B cell (primary cell): ENCODE measurements at regions not wholly inside any gene's neighbourhood (a gene's known extent, or its start where the extent isn't known, plus 50 kb on each side); places are given as distances from the start of the nearest gene placed in this dataset.

ENCODE experiments used
- ATAC-seq: fragments of 200-7000 bp; cut with Tn5 transposase; one replicate; pipeline ENCODE4 v1.10.0; 2021; ENCODE audit warnings: low read depth, mild to moderate bottlenecking, moderate number of reproducible peaks, moderate library complexity
- CTCF ChIA-PET: fragments of 350-600 bp; sonication (Branson Sonifier 250); formaldehyde crosslinking; loops from one replicate; lab custom pipeline; 2021; ENCODE audit warnings: antibody characterized with exemption, inconsistent platforms; lab: Charles Lee
- POLR2A ChIA-PET: fragments of 350-600 bp; sonication (Branson Sonifier 250); formaldehyde crosslinking; loops from one replicate; lab custom pipeline; 2021; ENCODE audit warnings: antibody characterized with exemption; lab: Charles Lee
- DNase-seq: peaks from one replicate; pipeline ENCODE4 v3.0.0; 2013
- H2AFZ ChIP-seq: 2 replicates; pipeline ENCODE4 v1.6.1; 2012; ENCODE audit warnings: mild to moderate bottlenecking, low read depth, low read length; ENCODE audit not compliant: insufficient read depth, poor library complexity, severe bottlenecking
- H3K27ac ChIP-seq, 2 donors: 1 replicate in 1 of 2; 2 replicates in 1 of 2; pipeline ENCODE4 v1.5.1; 2012 to 2013; ENCODE audit warnings: low read length in 2 of 2, mild to moderate bottlenecking in 2 of 2, moderate library complexity in 1 of 2
- H3K27me3 ChIP-seq, 4 experiments: fragments of 200-600 bp in 1 of 4; sonication (generic) in 1 of 4; replicated peaks in 1 of 4; 1 replicate in 2 of 4; 2 replicates in 2 of 4; pipeline versions ENCODE4 v1.6.1 to v1.7.0; 2013 to 2016; ENCODE audit warnings: low read length in 3 of 4, mild to moderate bottlenecking in 2 of 4, mixed read lengths in 1 of 4, moderate library complexity in 1 of 4; ENCODE audit not compliant: insufficient read depth in 4 of 4, control insufficient read depth in 3 of 4; ENCODE audit errors: control extremely low read depth in 1 of 4
- H3K36me3 ChIP-seq, 2 experiments: replicated peaks in 1 of 2; 1 replicate in 1 of 2; 2 replicates in 1 of 2; pipeline versions ENCODE4 v1.6.1 to v1.7.1; 2013; ENCODE audit warnings: low read length in 1 of 2; ENCODE audit not compliant: insufficient read depth in 2 of 2, control insufficient read depth in 1 of 2; ENCODE audit errors: control extremely low read depth in 1 of 2, extremely low read depth in 1 of 2
- H3K4me1 ChIP-seq, 2 donors: fragments of 200-600 bp in 1 of 2; sonication (generic) in 1 of 2; 1 replicate in 1 of 2; 2 replicates in 1 of 2; pipeline versions ENCODE4 v1.5.1 to v1.6.1; 2013 to 2017; ENCODE audit warnings: low read length in 2 of 2; ENCODE audit not compliant: control insufficient read depth in 2 of 2, insufficient read depth in 2 of 2
- H3K4me2 ChIP-seq: replicated peaks from 2 replicates; pipeline ENCODE3; 2012; ENCODE audit warnings: mild to moderate bottlenecking, low read depth, low read length; ENCODE audit not compliant: poor library complexity, severe bottlenecking
- H3K4me3 ChIP-seq, 5 experiments: fragments of 200-600 bp in 1 of 5; sonication (generic) in 1 of 5; 1 replicate in 3 of 5; 2 replicates in 2 of 5; pipeline versions ENCODE4 v1.5.1 to v1.7.0; 2011 to 2016; ENCODE audit warnings: low read length in 4 of 5, mild to moderate bottlenecking in 4 of 5, low read depth in 2 of 5, control low read depth in 1 of 5, moderate library complexity in 1 of 5; ENCODE audit not compliant: insufficient read depth in 1 of 5; ENCODE audit errors: control extremely low read depth in 1 of 5, extremely low read depth in 1 of 5
- H3K79me2 ChIP-seq: fragments of 200-600 bp; sonication (generic); one replicate; pipeline ENCODE4 v1.6.0; 2016; ENCODE audit warnings: low read length; ENCODE audit not compliant: control insufficient read depth, insufficient read depth
- H3K9ac ChIP-seq: fragments of 200-600 bp; sonication (generic); 2 replicates; pipeline ENCODE4 v1.6.1; 2017; ENCODE audit warnings: mild to moderate bottlenecking, low read length, moderate library complexity
- H3K9me3 ChIP-seq, 3 donors: one replicate each; pipeline versions ENCODE4 v1.6.1 to v1.7.1; 2013; ENCODE audit warnings: low read length in 2 of 3; ENCODE audit not compliant: control insufficient read depth in 2 of 3, insufficient read depth in 1 of 3; ENCODE audit errors: control extremely low read depth in 1 of 3
- H4K20me1 ChIP-seq: 2 replicates; pipeline ENCODE4 v1.6.0; 2012; ENCODE audit warnings: mild to moderate bottlenecking, low read length; ENCODE audit not compliant: insufficient read depth, control insufficient read depth, poor library complexity, severe bottlenecking
- H3K27ac Mint-ChIP-seq: one replicate; pipeline ENCODE4 v1.8.0; 2021; ENCODE audit warnings: mixed read lengths
- H3K27me3 Mint-ChIP-seq: one replicate; pipeline ENCODE4 v1.8.0; 2021; ENCODE audit warnings: mixed read lengths
- H3K4me1 Mint-ChIP-seq: one replicate; pipeline ENCODE4 v1.8.0; 2021; ENCODE audit warnings: mixed read lengths
- H3K4me3 Mint-ChIP-seq: one replicate; pipeline ENCODE4 v1.8.0; 2021; ENCODE audit warnings: mixed read lengths
- H3K9me3 Mint-ChIP-seq: one replicate; pipeline ENCODE4 v1.8.0; 2022; ENCODE audit warnings: mixed read lengths; ENCODE audit not compliant: insufficient read depth
- EZH2 ChIP-seq: IDR thresholded peaks from 2 replicates; pipeline ENCODE4 v1.6.1; 2012; ENCODE audit warnings: borderline replicate concordance, low read depth, mild to moderate bottlenecking, moderate library complexity, low read length; ENCODE audit not compliant: insufficient read depth, poor library complexity, severe bottlenecking
- WGBS: methylation state at CpG from one replicate; pipeline ENCODE4 v1.1.5; 2013; ENCODE audit warnings: missing lambda C conversion rate; ENCODE audit not compliant: insufficient coverage; 5-methylcytosine and 5-hydroxymethylcytosine counted together
- intact Hi-C: fragments of 100-400 bp; cut with micrococcal nuclease; formaldehyde crosslinking; loops from one replicate; pipeline ENCODE4 v1.10.0; 2022
- TF ChIP-seq, protein P1 (sequence below): fragments of 200-600 bp; IDR thresholded peaks from one replicate; pipeline ENCODE4 v1.8.0; 2022; ENCODE audit warnings: antibody characterized with exemption, mild to moderate bottlenecking

DNA sequence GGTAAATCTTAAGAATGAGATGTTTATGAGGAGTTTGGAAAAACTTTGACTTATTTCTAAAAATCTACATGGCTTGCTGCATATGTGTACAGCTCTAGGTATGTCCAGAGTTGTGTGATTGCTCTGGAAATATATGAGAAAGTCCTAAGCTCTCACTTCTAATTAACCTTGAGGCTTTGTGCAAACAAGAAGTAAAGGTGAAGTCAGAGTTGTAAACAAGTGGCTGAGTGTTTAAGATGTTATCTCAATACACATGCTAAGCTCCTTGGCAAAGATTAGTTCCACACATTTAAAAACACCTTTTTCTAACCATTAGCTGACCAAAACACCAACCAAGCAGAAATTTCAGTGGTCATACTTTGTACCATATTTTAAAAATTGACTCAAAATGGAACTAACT is 684.2 kb downstream of the HTR1B start:
- POLR2A ChIA-PET = no interaction called here

DNA sequence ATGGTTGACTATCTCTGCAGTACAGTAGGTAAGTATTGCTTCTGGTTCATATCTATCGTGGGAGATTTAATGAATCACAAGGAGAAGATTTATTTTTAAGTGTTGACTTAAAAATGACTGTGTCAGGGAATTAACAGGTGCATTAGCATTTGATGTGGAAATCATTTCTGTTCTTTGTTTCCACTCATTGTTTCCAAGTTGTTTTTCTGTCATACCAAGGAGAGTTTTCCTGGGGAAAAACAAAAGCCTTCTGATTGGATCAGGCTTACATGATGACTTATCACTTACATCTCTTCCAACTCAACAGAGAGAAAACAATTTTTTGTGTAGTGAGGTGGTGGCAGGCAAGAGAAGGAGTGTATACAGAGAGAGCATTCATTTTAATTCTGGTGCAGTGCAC is 686.4 kb downstream of the HTR1B start:
- Mint-ChIP-seq H3K27ac (no peak overlapping the region), H3K4me3 (no peak overlapping the region), H3K4me1 (no peaks in the 10 kb centered on the region), H3K27me3 (no peaks in the 10 kb centered on the region), H3K9me3 (peaks cover 4% of the 10 kb centered on the region)
- POLR2A ChIA-PET = no interaction called here
- ATAC-seq (no peak), DNase-seq (no peak)
- Histone ChIP-seq H3K4me1 (no peaks in the 10 kb centered on the region), H3K27ac (no peak overlapping the region), H4K20me1 (no peaks in the 10 kb centered on the region), H3K4me3 (no peak overlapping the region), H3K9ac (no peak overlapping the region), H3K4me2 (no peak overlapping the region), H3K9me3 (no peaks in the 10 kb centered on the region), H3K79me2 (no peaks in the 10 kb centered on the region), H3K36me3 (no peaks in the 10 kb centered on the region), H2AFZ (no peak overlapping the region), H3K27me3 (no peaks in the 10 kb centered on the region)
- WGBS = 78% methylated on average over 1 of the region's 1 CpG
- intact Hi-C loops = no loop called here
- no peak for TF ChIP-seq EZH2
- TF ChIP-seq, protein P1, sequence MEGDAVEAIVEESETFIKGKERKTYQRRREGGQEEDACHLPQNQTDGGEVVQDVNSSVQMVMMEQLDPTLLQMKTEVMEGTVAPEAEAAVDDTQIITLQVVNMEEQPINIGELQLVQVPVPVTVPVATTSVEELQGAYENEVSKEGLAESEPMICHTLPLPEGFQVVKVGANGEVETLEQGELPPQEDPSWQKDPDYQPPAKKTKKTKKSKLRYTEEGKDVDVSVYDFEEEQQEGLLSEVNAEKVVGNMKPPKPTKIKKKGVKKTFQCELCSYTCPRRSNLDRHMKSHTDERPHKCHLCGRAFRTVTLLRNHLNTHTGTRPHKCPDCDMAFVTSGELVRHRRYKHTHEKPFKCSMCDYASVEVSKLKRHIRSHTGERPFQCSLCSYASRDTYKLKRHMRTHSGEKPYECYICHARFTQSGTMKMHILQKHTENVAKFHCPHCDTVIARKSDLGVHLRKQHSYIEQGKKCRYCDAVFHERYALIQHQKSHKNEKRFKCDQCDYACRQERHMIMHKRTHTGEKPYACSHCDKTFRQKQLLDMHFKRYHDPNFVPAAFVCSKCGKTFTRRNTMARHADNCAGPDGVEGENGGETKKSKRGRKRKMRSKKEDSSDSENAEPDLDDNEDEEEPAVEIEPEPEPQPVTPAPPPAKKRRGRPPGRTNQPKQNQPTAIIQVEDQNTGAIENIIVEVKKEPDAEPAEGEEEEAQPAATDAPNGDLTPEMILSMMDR = no peak
- CTCF ChIA-PET = no interaction called here

More for the DNA sequence above, 684.2 kb downstream of the HTR1B start:
- no peak overlapping the region for H3K27ac ChIP-seq
- intact Hi-C loops = no loop called here
- TF ChIP-seq EZH2 = no peak
- TF ChIP-seq, protein P1 = no peak
- DNase-seq (no peak), ATAC-seq (no peak)
- H3K27ac Mint-ChIP-seq = no peak overlapping the region
- no peaks in the 10 kb centered on the region for H3K79me2 ChIP-seq
- CTCF ChIA-PET = no interaction called here
- H3K9me3 ChIP-seq = no peaks in the 10 kb centered on the region
- no peak overlapping the region for H3K4me2 ChIP-seq
- no peak overlapping the region for H3K4me3 ChIP-seq
- no peaks in the 10 kb centered on the region for H3K27me3 Mint-ChIP-seq
- no peak overlapping the region for H3K9ac ChIP-seq
- H3K4me1 ChIP-seq = no peaks in the 10 kb centered on the region
- H3K27me3 ChIP-seq = no peaks in the 10 kb centered on the region
- no peak overlapping the region for H2AFZ ChIP-seq
- no peaks in the 10 kb centered on the region for H4K20me1 ChIP-seq
- H3K36me3 ChIP-seq = no peaks in the 10 kb centered on the region
- no peaks in the 10 kb centered on the region for H3K4me1 Mint-ChIP-seq
- H3K9me3 Mint-ChIP-seq = peaks cover 4% of the 10 kb centered on the region
- no peak overlapping the region for H3K4me3 Mint-ChIP-seq
